AG10803 (cell line): ENCODE measurements at regions not wholly inside any gene's neighbourhood (a gene's known extent, or its start where the extent isn't known, plus 50 kb on each side); places are given as distances from the start of the nearest gene placed in this dataset.

ENCODE experiments used
- DNase-seq: peaks from one replicate; pipeline ENCODE4 v3.0.0; 2010; ENCODE audit warnings: low read depth
- H3K4me3 ChIP-seq: 2 replicates; pipeline ENCODE4 v1.5.1; 2011; ENCODE audit warnings: mild to moderate bottlenecking, low read length, control low read depth
- CTCF ChIP-seq: conservative IDR thresholded peaks from 2 replicates; pipeline ENCODE4 v1.5.1; 2011; ENCODE audit warnings: mild to moderate bottlenecking, low read length, control low read depth, inconsistent platforms

- TF ChIP-seq CTCF = no peak
- DNase-seq = no peak
- H3K4me3 ChIP-seq = no peak overlapping the region
Observed at GRCh38 chr19:32058131-32058530, 287.3 kb upstream of the ZNF507 start.

DNA sequence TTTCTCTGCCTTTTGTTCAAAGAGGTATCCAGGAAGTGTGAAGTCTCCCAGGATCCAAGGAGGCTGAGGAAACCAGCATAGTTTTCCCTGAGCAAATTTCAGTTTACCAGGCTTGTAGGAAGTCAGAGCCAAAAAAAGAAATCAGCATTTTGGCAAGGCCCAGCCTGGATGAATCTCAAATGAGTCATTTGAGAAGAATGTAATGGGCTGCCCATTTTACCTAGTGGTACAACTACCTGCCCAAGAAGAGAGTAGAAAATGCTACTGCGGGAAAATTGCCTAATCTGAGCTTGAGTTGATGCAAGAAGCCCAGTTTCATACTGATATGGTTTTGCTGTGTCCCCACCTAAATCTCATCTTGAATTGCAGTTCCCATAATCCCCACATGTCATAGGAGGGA is 284.1 kb upstream of the ZNF507 start:
- no peak overlapping the region for H3K4me3 ChIP-seq
- TF ChIP-seq CTCF = no peak
- DNase-seq = no peak

- DNase-seq = no peak
- TF ChIP-seq CTCF = no peak
- no peak overlapping the region for H3K4me3 ChIP-seq
Observed at GRCh38 chr19:32063601-32064000, 281.8 kb upstream of the ZNF507 start.

DNA sequence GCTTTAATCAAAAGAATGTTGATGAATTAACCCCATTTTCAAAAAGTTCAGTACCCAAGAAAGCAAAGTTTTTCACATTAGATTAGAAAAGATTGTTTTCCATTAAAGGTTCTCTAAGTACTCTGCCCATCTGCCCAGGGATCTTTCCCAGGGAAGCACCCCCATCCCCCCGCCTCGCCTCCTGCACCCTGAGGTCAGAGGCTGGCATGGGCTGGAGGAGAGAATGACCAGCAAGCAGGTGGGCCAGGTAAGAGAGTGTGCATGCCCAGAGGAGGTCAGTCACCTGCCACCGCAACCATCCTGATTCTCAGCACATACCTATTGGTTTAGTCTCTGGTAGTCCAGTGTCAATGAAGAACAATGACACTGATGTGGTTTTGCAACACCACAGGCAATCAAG is 279.4 kb upstream of the ZNF507 start:
- DNase-seq = no peak
- TF ChIP-seq CTCF = no peak
- no peak overlapping the region for H3K4me3 ChIP-seq

DNA sequence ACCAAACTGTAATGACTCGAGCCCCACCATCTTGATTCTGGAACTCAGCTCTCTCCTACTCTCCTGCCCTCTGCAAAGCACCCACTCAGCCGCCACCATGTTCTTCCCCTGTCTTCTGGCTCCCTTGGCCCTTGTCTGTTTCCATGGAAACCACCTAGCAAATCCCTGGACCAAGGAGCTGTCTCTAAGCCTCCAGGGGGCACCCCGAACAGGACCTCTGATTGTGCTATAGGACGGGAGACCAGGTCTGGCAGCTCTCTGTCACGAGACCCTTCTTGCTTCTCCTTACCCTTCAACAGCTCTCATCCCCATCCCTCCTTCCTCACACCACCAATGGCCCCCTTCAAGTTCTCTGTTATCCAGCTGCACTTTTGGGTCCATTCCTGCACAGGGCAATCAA is 277.7 kb upstream of the ZNF507 start:
- DNase-seq = no peak
- no peak for TF ChIP-seq CTCF
- H3K4me3 ChIP-seq = no peak overlapping the region

DNA sequence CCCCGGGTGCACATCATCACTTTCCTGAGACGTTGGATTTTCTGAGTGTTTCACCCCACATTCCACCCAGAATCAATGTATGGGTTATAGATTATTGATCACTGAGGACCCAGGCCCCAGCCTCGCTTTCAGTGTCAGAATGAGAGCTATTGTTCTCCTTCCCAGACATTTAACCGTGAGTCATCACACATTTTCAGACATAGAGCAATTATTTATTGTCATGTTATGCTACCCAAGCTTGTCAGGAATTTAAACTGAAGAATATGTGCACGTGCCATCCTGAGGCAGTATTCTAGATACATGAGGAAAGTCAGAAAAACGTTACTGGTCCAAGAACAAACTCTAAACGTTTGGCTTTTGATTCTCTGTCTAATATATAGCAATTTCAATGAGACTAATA is 276.6 kb upstream of the ZNF507 start:
- no peak for DNase-seq

DNA sequence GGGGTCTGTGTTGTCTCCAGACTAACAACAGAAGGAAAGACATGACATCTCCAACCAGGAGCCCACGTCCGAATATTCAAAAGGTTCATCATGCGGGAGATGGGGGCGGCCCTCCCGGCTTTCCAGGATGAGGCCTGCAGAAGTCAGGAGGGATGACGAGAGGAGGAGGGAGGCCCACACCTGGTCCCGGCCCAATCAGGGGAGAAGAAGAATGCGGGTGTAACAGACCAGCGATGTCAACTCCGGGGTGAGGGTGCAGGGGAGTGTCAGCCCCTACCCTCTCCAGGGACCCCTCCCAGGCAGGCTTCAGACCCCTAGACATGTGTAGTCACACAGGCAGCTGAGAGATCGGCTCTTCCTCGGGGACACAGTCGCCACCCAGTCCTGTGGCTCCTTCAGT is 275.3 kb upstream of the ZNF507 start:
- no peak overlapping the region for H3K4me3 ChIP-seq
- no peak for TF ChIP-seq CTCF
- DNase-seq = no peak

More for the DNA sequence above, 276.6 kb upstream of the ZNF507 start:
- H3K4me3 ChIP-seq = no peak overlapping the region
- no peak for TF ChIP-seq CTCF
